ENCODE measurements at regions not wholly inside any gene's neighbourhood (a gene's known extent, or its start where the extent isn't known, plus 50 kb on each side); places are given as distances from the start of the nearest gene placed in this dataset.
A peak's percentile ranks its signal among the peaks of the same experiment; 100 is the strongest.

DNA sequence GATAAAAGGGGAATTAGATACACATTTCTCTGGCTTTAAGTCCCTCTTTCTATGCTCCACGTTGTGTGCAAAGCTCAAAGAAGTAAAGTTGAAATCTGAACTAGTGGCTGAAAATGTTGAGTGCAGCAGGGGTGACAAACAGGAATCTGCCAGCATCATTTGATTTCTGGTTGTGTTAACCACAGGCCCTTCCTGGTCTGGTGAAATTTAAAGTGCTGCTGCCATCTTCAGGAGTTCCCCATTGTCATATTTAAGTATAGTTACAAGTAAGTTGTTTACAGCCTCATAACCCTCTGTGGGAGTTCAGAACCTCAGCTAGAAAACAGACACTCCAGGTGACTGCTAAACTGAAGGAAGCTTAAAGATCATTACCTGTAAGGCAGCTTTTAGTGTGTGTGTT lies 90.9 kb upstream of the CCDC196 start:
- ChIA-PET CTCF (interaction anchor here (0.9 to 1.2 kb wide), 3 partner anchors 8 to 36 kb away, joined by 3 to 4 read pairs (median 3); no protein-coding TSS in a partner anchor), POLR2A (no interaction called here)
- no peak overlapping the region for H3K4me3 ChIP-seq (ENCODE audit: low read depth, low read length)
- TF ChIP-seq, protein P1, sequence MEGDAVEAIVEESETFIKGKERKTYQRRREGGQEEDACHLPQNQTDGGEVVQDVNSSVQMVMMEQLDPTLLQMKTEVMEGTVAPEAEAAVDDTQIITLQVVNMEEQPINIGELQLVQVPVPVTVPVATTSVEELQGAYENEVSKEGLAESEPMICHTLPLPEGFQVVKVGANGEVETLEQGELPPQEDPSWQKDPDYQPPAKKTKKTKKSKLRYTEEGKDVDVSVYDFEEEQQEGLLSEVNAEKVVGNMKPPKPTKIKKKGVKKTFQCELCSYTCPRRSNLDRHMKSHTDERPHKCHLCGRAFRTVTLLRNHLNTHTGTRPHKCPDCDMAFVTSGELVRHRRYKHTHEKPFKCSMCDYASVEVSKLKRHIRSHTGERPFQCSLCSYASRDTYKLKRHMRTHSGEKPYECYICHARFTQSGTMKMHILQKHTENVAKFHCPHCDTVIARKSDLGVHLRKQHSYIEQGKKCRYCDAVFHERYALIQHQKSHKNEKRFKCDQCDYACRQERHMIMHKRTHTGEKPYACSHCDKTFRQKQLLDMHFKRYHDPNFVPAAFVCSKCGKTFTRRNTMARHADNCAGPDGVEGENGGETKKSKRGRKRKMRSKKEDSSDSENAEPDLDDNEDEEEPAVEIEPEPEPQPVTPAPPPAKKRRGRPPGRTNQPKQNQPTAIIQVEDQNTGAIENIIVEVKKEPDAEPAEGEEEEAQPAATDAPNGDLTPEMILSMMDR (IDR thresholded peaks at IDR 0.05; ENCODE audit: insufficient read depth, low read length, missing control alignments): no peak
- DNase-seq (ENCODE audit: low read depth, low spot score): no peak

DNA sequence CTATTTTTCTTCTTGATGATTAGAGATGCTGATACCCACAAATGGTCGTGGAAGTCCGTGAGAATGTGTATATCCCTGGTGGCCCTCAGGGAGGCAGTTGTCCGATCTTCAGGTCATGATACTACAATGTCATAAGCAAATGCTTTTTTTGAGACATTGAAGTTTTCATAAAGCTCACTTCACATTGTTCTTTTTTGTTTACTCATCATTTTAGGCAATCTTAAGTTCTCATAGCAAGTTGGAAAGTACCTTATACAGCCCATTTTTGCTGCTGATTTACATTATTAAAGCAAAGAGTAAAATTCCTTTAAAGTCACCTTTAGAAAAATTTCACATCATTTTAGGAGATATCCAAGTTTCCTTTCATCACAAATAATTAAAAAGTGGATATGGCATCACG lies 90.0 kb upstream of the CCDC196 start:
- H3K4me3 ChIP-seq (ENCODE audit: low read depth, low read length): no peak overlapping the region
- no peak for DNase-seq (ENCODE audit: low read depth, low spot score)
- CTCF ChIA-PET: no interaction called here
- TF ChIP-seq, protein P1 (IDR thresholded peaks at IDR 0.05; ENCODE audit: insufficient read depth, low read length, missing control alignments): no peak
- POLR2A ChIA-PET: no interaction called here

DNA sequence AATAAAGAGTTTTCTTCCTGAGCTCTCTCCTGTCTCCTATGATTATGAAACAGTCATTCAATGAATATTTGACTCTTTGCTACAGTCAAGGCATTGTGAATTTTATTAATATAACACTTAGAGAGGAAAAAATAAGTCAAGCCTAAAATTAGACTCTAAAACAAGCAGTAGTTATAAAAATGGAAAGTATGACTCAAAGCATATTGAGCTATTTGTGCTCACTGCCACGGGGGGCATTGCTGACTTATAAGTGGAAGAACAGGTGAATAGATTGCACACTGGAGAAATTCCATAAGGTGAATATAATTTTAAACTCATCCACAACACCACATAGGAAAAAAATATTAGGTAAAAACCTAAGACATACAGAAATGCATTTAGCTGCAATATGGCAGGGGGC lies 87.7 kb upstream of the CCDC196 start:
- TF ChIP-seq, protein P1 (IDR thresholded peaks at IDR 0.05; ENCODE audit: insufficient read depth, low read length, missing control alignments): no peak
- no peak for DNase-seq (ENCODE audit: low read depth, low spot score)
- no peak overlapping the region for H3K4me3 ChIP-seq (ENCODE audit: low read depth, low read length)
- ChIA-PET POLR2A (no interaction called here), CTCF (interaction anchor here (1.1 to 2.5 kb wide), 2 partner anchors 10 to 38 kb away, joined by 3 to 11 read pairs; no protein-coding TSS in a partner anchor)

DNA sequence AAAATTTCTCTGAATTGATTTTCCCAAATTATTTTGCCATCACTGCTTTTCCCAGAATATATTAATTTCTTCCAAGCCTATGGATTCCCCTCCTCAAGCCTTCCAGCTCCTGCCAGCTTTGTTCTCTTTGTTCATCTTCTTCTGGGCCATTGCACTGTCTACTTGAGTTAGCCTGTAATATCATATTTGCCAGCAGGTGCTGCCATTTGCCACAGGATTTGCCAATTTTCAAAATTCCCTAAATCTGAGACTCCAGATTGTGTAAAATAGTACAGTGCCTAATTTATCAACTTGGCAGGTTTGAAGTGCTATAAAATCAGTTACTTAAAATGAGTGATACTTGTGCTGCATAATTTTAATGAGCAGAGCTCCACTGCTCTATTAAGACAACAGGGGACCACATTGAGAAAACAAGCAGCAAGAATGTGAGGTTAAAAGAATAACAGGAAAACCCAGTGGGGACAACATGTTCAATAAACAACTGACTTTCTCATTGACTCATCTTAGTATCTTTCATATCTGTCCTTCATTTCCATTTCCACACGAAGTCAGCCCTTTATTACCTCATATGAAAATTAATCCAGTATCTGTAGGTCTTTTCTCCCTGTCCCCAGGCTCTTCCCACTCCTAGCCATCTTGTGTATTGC lies 84.6 kb upstream of the CCDC196 start:
- TF ChIP-seq, protein P1 (IDR thresholded peaks at IDR 0.05; ENCODE audit: insufficient read depth, low read length, missing control alignments): no peak
- no peak for DNase-seq (ENCODE audit: low read depth, low spot score)
- H3K4me3 ChIP-seq (ENCODE audit: low read depth, low read length): no peak overlapping the region
- POLR2A ChIA-PET: no interaction called here
- CTCF ChIA-PET: interaction anchor here (5.5 kb wide), 1 partner anchor 42 kb away, joined by 73 read pairs; no protein-coding TSS in a partner anchor

DNA sequence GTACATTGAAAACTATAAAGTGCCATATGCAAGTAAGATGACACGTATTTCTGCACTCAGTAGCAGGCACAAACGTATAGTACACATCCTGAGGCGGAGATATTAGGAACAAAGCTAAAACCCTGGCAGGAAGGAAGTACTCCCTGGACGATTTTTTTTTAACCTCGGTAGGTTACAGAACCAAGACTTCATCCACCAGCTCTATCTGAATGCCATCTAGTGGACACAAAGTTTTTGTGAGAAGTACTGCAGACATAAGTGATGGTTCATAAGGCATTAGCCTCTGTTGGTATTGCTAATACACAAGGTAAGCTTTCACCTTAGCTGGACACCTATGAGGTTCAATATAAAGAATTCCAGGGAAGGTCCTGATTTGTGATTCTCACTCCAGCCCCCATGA lies 83.0 kb upstream of the CCDC196 start:
- no peak overlapping the region for H3K4me3 ChIP-seq (ENCODE audit: low read depth, low read length)
- CTCF ChIA-PET: interaction anchor here (0.8 to 5.5 kb wide), 7 partner anchors 9 to 1241 kb away, joined by 3 to 73 read pairs (median 4); no protein-coding TSS in a partner anchor
- POLR2A ChIA-PET: interaction anchor here (0.6 kb wide), 1 partner anchor 279 kb away, joined by 3 read pairs; no protein-coding TSS in a partner anchor
- TF ChIP-seq, protein P1 (IDR thresholded peaks at IDR 0.05; ENCODE audit: insufficient read depth, low read length, missing control alignments): peak; percentile 33
- DNase-seq (ENCODE audit: low read depth, low spot score): peak; percentile 14

DNA sequence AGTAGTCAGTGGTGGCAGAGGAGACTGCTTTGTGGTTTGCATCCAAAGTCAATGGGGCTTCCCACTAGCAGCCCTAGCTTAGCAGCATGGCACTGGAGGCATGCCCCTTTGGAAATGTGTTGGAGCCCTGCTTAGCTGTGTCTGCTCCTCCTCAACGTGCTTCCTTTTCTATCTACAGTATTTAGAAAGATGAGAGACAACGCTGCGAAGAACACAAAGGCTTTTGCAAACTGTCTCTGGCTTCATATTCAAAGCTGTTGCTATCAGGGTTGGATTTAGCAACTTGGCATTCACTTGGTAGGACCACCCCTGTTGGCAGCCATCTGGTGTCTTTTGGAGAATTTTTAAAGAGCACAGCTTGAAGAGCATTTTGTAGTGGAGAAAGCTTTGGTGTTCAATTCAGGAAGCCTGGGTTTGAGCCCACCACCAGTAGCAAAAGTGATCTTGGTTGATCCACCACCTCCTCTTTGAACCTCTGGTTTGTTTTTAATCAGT lies 82.1 kb upstream of the CCDC196 start:
- DNase-seq (ENCODE audit: low read depth, low spot score): no peak
- ChIA-PET POLR2A (no interaction called here), CTCF (interaction anchor here (1.1 to 5.5 kb wide), 4 partner anchors 13 to 1240 kb away, joined by 3 to 73 read pairs (median 4); no protein-coding TSS in a partner anchor)
- no peak overlapping the region for H3K4me3 ChIP-seq (ENCODE audit: low read depth, low read length)
- TF ChIP-seq, protein P1 (IDR thresholded peaks at IDR 0.05; ENCODE audit: insufficient read depth, low read length, missing control alignments): no peak

Data from AG04449 (cell line).